ENCODE measurements at regions not wholly inside any gene's neighbourhood (a gene's known extent, or its start where the extent isn't known, plus 50 kb on each side); places are given as distances from the start of the nearest gene placed in this dataset.
"Not testable (repeated sequence)": the region's sequence is repeated elsewhere in the genome, so short reads cannot be mapped to it uniquely, and the experiment has no call there.

GRCh38 chr11:122559734-122560382 is 95.7 kb upstream of the UBASH3B start (continued):
- TF ChIP-seq SP1 (IDR thresholded peaks at IDR 0.05) (no peak), TAF1 (conservative IDR thresholded peaks at IDR 0.05) (no peak)

- H3K4me3 ChIP-seq (ENCODE audit: low read depth in 1 of 3, low read length in 3 of 3); H3K9ac ChIP-seq (ENCODE audit: low read depth in 1 of 2, low read length in 2 of 2); H3K27ac ChIP-seq (ENCODE audit: low read depth in 1 of 2, low read length in 2 of 2); H3K27me3 ChIP-seq (ENCODE audit: control insufficient read depth in 4 of 4, insufficient read depth in 4 of 4, low read length in 3 of 4); H3K9me3 ChIP-seq (ENCODE audit: control insufficient read depth in 4 of 4, low read length in 3 of 4); H3K4me1 ChIP-seq (ENCODE audit: control insufficient read depth in 4 of 4, insufficient read depth in 4 of 4, low read length in 3 of 4); DNase-seq (ENCODE audit: low spot score); H3K36me3 ChIP-seq (ENCODE audit: control insufficient read depth in 4 of 4, insufficient read depth in 3 of 4, low read depth in 1 of 4, low read length in 3 of 4): not testable (repeated sequence)
- 92% methylated on average over 9 of the region's 9 CpGs for WGBS
These were observed 96.3 kb upstream of the UBASH3B start for GRCh38 chr11:122559218-122559617.

GRCh38 chr11:122557163-122557562 is 98.4 kb upstream of the UBASH3B start:
- H3K4me1 ChIP-seq (ENCODE audit: control insufficient read depth in 4 of 4, insufficient read depth in 4 of 4, low read length in 3 of 4); DNase-seq (ENCODE audit: low spot score); H3K27me3 ChIP-seq (ENCODE audit: control insufficient read depth in 4 of 4, insufficient read depth in 4 of 4, low read length in 3 of 4); H3K9me3 ChIP-seq (ENCODE audit: control insufficient read depth in 4 of 4, low read length in 3 of 4); H3K36me3 ChIP-seq (ENCODE audit: control insufficient read depth in 4 of 4, insufficient read depth in 3 of 4, low read depth in 1 of 4, low read length in 3 of 4); H3K9ac ChIP-seq (ENCODE audit: low read depth in 1 of 2, low read length in 2 of 2); H3K27ac ChIP-seq (ENCODE audit: low read depth in 1 of 2, low read length in 2 of 2): not testable (repeated sequence)
- WGBS = 65% methylated on average over 6 of the region's 6 CpGs
- peak overlapping the region in 1 of 3 donors; percentile 17 for H3K4me3 ChIP-seq (ENCODE audit: low read depth in 1 of 3, low read length in 3 of 3)

GRCh38 chr11:122556605-122557004 is 98.9 kb upstream of the UBASH3B start:
- H3K27ac ChIP-seq (ENCODE audit: low read depth in 1 of 2, low read length in 2 of 2) = no peak overlapping the region
- peak overlapping the region in 1 of 3 donors; percentile 17 for H3K4me3 ChIP-seq (ENCODE audit: low read depth in 1 of 3, low read length in 3 of 3)
- no peaks in the 10 kb centered on the region for H3K9me3 ChIP-seq (ENCODE audit: control insufficient read depth in 4 of 4, low read length in 3 of 4)
- TF ChIP-seq HNF4A (conservative IDR thresholded peaks at IDR 0.05) (no peak), GABPA (IDR thresholded peaks at IDR 0.05 in 1 of 2, conservative IDR thresholded peaks at IDR 0.05 in 1 of 2) (no peak), EGR1 (IDR thresholded peaks at IDR 0.05; ENCODE audit: low read depth in 2 of 2) (no peak), NR2F2 (IDR thresholded peaks at IDR 0.05) (no peak), RAD21 (IDR thresholded peaks at IDR 0.05) (no peak), RXRA (IDR thresholded peaks at IDR 0.05) (no peak), SP1 (IDR thresholded peaks at IDR 0.05) (no peak), JUND (IDR thresholded peaks at IDR 0.05) (no peak)
- no peaks in the 10 kb centered on the region for H3K36me3 ChIP-seq (ENCODE audit: control insufficient read depth in 4 of 4, insufficient read depth in 3 of 4, low read depth in 1 of 4, low read length in 3 of 4)
- H3K27me3 ChIP-seq (ENCODE audit: control insufficient read depth in 4 of 4, insufficient read depth in 4 of 4, low read length in 3 of 4) = peaks cover 0 to 5% (median 1%) of the 10 kb centered on the region in 4 donors
- H3K9ac ChIP-seq (ENCODE audit: low read depth in 1 of 2, low read length in 2 of 2) = no peak overlapping the region
- H3K4me1 ChIP-seq (ENCODE audit: control insufficient read depth in 4 of 4, insufficient read depth in 4 of 4, low read length in 3 of 4) = no peaks in the 10 kb centered on the region
- 19% methylated on average over 34 of the region's 34 CpGs for WGBS
- no peak for DNase-seq (ENCODE audit: low spot score)

- no peak overlapping the region for H3K27ac ChIP-seq (ENCODE audit: low read depth in 1 of 2, low read length in 2 of 2)
- peaks cover 3 to 21% (median 5%) of the 10 kb centered on the region in 4 donors for H3K9me3 ChIP-seq (ENCODE audit: control insufficient read depth in 4 of 4, low read length in 3 of 4)
- TF ChIP-seq RAD21 (IDR thresholded peaks at IDR 0.05) (no peak), ATF3 (IDR thresholded peaks at IDR 0.05) (no peak), FOXA1 (IDR thresholded peaks at IDR 0.05) (no peak), ZBTB33 (IDR thresholded peaks at IDR 0.05) (no peak), JUND (IDR thresholded peaks at IDR 0.05) (no peak), TAF1 (conservative IDR thresholded peaks at IDR 0.05) (no peak), RXRA (IDR thresholded peaks at IDR 0.05) (no peak), HNF4A (conservative IDR thresholded peaks at IDR 0.05) (no peak), YY1 (IDR thresholded peaks at IDR 0.05) (no peak), MAX (IDR thresholded peaks at IDR 0.05) (no peak)
- no peak overlapping the region for H3K4me3 ChIP-seq (ENCODE audit: low read depth in 1 of 3, low read length in 3 of 3)
- no peaks in the 10 kb centered on the region for H3K27me3 ChIP-seq (ENCODE audit: control insufficient read depth in 4 of 4, insufficient read depth in 4 of 4, low read length in 3 of 4)
- H3K9ac ChIP-seq (ENCODE audit: low read depth in 1 of 2, low read length in 2 of 2) = no peak overlapping the region
- no peaks in the 10 kb centered on the region for H3K4me1 ChIP-seq (ENCODE audit: control insufficient read depth in 4 of 4, insufficient read depth in 4 of 4, low read length in 3 of 4)
- no peak for DNase-seq (ENCODE audit: low spot score)
- no peaks in the 10 kb centered on the region for H3K36me3 ChIP-seq (ENCODE audit: control insufficient read depth in 4 of 4, insufficient read depth in 3 of 4, low read depth in 1 of 4, low read length in 3 of 4)
- WGBS = 92% methylated on average over 3 of the region's 3 CpGs
These were observed 117.5 kb upstream of the UBASH3B start for GRCh38 chr11:122538060-122538459.
